Sigmoid colon (tissue), 6 donors: ENCODE measurements at regions not wholly inside any gene's neighbourhood (a gene's known extent, or its start where the extent isn't known, plus 50 kb on each side); places are given as distances from the start of the nearest gene placed in this dataset.

ENCODE experiments used
- DNase-seq: peaks from one replicate; pipeline ENCODE4 v3.0.0-alpha.2; 2019
- H3K27ac ChIP-seq, 4 donors: fragments of 200-600 bp; sonication (generic); one replicate each; pipeline ENCODE4 v1.5.1; 2016 to 2019; ENCODE audit warnings: mild to moderate bottlenecking in 1 of 4
- H3K27me3 ChIP-seq, 3 donors: fragments of 200-600 bp; sonication (generic); one replicate each; pipeline ENCODE4 v1.5.1; 2019; ENCODE audit warnings: mild to moderate bottlenecking in 1 of 3
- H3K36me3 ChIP-seq, 4 donors: fragments of 200-600 bp; sonication (generic); one replicate each; pipeline ENCODE4 v1.5.1; 2016 to 2019
- H3K4me1 ChIP-seq, 4 donors: fragments of 200-600 bp; sonication (generic); one replicate each; pipeline ENCODE4 v1.5.1; 2017 to 2019
- H3K4me3 ChIP-seq, 4 donors: fragments of 200-600 bp; sonication (generic); one replicate each; pipeline ENCODE4 v1.5.1; 2017 to 2019; ENCODE audit warnings: mild to moderate bottlenecking in 2 of 4, moderate library complexity in 1 of 4
- H3K9me3 ChIP-seq, 4 donors: fragments of 200-600 bp in 3 of 4; sonication (generic) in 3 of 4; one replicate each; pipeline versions ENCODE4 v1.5.1 to v1.6.1; 2013 to 2019
- CTCF ChIP-seq, 4 experiments: fragments of 450-650 bp in 3 of 4; fragments of 200-600 bp in 1 of 4; IDR thresholded peaks; one replicate each; pipeline ENCODE4 v1.5.1; 2016 to 2019; ENCODE audit warnings: antibody characterized with exemption in 4 of 4, mild to moderate bottlenecking in 3 of 4, moderate library complexity in 2 of 4
- EP300 ChIP-seq, 4 donors: sonication (generic); formaldehyde crosslinking; IDR thresholded peaks; one replicate each; pipeline ENCODE4 v1.6.1; 2017; ENCODE audit warnings: antibody characterized with exemption in 4 of 4
- POLR2A ChIP-seq, 2 donors: fragments of 450-650 bp; IDR thresholded peaks; one replicate each; pipeline ENCODE4 v1.6.1; 2016; ENCODE audit warnings: antibody characterized with exemption in 2 of 2, mild to moderate bottlenecking in 2 of 2, moderate library complexity in 2 of 2
- POLR2AphosphoS5 ChIP-seq, 4 donors: sonication (generic); formaldehyde crosslinking; IDR thresholded peaks; one replicate each; pipeline ENCODE4 v1.6.1; 2017; ENCODE audit warnings: antibody characterized with exemption in 4 of 4
- WGBS, 2 donors: extraction: QIAGEN DNeasy Blood & Tissue Kit; methylation state at CpG; one replicate each; pipeline ENCODE4 v1.1.7; 2013; 5-methylcytosine and 5-hydroxymethylcytosine counted together
- intact Hi-C: fragments of 100-400 bp; cut with DNase I; formaldehyde crosslinking; loops from one replicate; pipeline ENCODE4 v1.15.1; 2023
- donor health status: healthy with polysubstance abuse.
- donor health status: healthy.

DNA sequence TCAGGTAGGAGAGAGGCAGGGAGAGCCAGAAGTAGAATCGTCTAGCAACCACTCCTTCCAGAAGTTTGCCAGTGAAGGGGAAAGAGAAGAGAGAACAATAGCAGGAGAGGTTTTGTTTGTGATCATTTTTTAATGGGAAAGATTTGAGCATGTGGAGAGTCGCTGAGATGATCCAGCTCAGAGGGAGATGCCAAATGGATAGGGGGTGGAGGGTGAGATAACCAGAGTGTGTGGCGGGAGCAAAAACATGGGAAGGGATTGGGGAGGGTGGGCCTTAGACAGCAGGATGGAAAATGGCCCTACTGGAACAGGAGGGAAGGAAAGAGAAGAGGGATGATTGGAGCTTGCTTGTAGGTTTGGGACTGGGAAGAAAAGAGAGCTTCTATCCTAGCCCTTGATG, 269.8 kb downstream of the GLI2 start:
- H3K27me3 ChIP-seq = no peaks in the 10 kb centered on the region
- TF ChIP-seq POLR2AphosphoS5 (IDR thresholded peaks at IDR 0.05) (no peak), CTCF (IDR thresholded peaks at IDR 0.05) (no peak), EP300 (IDR thresholded peaks at IDR 0.05) (no peak), POLR2A (IDR thresholded peaks at IDR 0.05) (no peak)
- H3K36me3 ChIP-seq = no peaks in the 10 kb centered on the region
- 49 to 72% methylated on average over 3 of the region's 3 CpGs for WGBS, 2 donors
- no peak for DNase-seq
- H3K27ac ChIP-seq = no peak overlapping the region
- intact Hi-C loops = no loop called here
- no peak overlapping the region for H3K4me3 ChIP-seq
- no peaks in the 10 kb centered on the region for H3K4me1 ChIP-seq
- no peaks in the 10 kb centered on the region for H3K9me3 ChIP-seq

DNA sequence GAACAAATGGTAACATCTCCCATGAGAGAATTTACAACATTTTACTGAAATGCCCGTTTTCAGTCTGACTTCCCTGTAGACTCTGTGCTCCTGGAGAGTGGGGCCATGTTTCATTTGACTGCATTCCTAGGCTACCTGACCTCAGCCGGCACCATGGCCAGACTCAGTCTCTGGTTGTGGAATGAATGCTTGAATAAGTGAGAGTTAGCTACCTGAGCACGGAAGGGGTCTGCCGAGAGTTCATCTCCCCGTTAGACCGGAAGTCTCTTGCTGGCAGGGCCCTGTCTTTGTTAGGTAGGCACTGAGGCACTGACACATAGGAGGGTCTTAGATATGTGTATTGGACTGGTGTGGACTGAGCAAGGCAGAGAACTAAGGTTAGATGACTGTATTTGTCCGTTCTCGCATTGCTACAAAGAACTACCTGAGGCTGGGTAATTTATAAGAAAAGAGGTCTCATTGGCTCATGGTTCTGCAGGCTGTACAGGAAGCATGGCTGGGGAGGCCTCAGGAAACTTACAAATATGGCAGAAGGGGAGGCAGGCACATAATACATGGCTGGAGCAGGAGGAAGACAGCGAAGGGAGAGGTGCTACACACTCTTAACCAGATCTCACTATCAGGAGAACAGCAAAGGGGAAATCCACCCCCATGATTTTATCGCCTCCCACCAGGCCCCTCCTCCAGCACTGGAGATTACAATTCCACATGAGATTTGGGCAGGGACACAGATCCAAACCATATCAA, 271.2 kb downstream of the GLI2 start:
- no peaks in the 10 kb centered on the region for H3K36me3 ChIP-seq
- no peaks in the 10 kb centered on the region for H3K27me3 ChIP-seq
- intact Hi-C loops = no loop called here
- H3K4me3 ChIP-seq = no peak overlapping the region
- peaks cover 0 to 7% (median 0%) of the 10 kb centered on the region in 4 donors for H3K9me3 ChIP-seq
- TF ChIP-seq POLR2A (IDR thresholded peaks at IDR 0.05) = no peak
- TF ChIP-seq EP300 (IDR thresholded peaks at IDR 0.05) = no peak
- no peak overlapping the region for H3K27ac ChIP-seq
- DNase-seq = no peak
- H3K4me1 ChIP-seq = no peaks in the 10 kb centered on the region
- WGBS, 2 donors = 88 to 92% methylated on average over 10 of the region's 10 CpGs

GRCh38 chr2:121007490-121007853, 271.8 kb downstream of the GLI2 start:
- no peak overlapping the region for H3K27ac ChIP-seq
- WGBS, 2 donors = 94 to 95% methylated on average over 2 of the region's 2 CpGs
- H3K36me3 ChIP-seq = no peaks in the 10 kb centered on the region
- H3K9me3 ChIP-seq = peaks cover 0 to 7% (median 0%) of the 10 kb centered on the region in 4 donors
- no peaks in the 10 kb centered on the region for H3K27me3 ChIP-seq
- TF ChIP-seq POLR2A (IDR thresholded peaks at IDR 0.05) = no peak
- H3K4me3 ChIP-seq = no peak overlapping the region
- no peaks in the 10 kb centered on the region for H3K4me1 ChIP-seq
- DNase-seq = no peak
- intact Hi-C loops = no loop called here

DNA sequence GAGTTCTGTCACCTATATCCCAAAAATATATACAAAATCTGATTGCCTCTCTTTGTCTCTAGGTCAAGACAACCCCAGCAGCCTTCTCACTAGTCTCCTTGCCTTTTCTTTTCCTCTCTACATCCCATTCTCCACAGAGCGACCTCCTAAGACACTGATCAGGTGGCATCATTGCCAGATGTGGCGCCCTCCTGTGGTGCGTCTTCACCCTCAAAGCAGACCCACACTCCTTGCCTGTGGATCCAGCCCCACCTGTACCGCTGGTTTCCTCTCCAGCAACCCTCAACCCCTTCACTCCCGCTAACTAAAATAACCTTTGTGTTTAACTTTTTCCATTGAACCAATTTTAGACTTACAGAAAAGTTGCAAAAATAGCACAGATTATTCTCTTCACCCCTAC, 273.3 kb downstream of the GLI2 start:
- H3K27ac ChIP-seq = no peak overlapping the region
- WGBS, 2 donors = 86 to 95% methylated on average over 5 of the region's 5 CpGs
- DNase-seq = no peak
- no peaks in the 10 kb centered on the region for H3K36me3 ChIP-seq
- intact Hi-C loops = no loop called here
- no peak for TF ChIP-seq EP300 (IDR thresholded peaks at IDR 0.05)
- TF ChIP-seq POLR2A (IDR thresholded peaks at IDR 0.05) = no peak
- TF ChIP-seq POLR2AphosphoS5 (IDR thresholded peaks at IDR 0.05) = no peak
- no peak for TF ChIP-seq CTCF (IDR thresholded peaks at IDR 0.05)
- no peaks in the 10 kb centered on the region for H3K4me1 ChIP-seq
- peaks cover 0 to 7% (median 0%) of the 10 kb centered on the region in 4 donors for H3K9me3 ChIP-seq
- no peaks in the 10 kb centered on the region for H3K27me3 ChIP-seq
- no peak overlapping the region for H3K4me3 ChIP-seq

- H3K27me3 ChIP-seq = no peaks in the 10 kb centered on the region
- no peak overlapping the region for H3K27ac ChIP-seq
- no peaks in the 10 kb centered on the region for H3K4me1 ChIP-seq
- intact Hi-C loops = no loop called here
- no peak for DNase-seq
- peaks cover 0 to 7% (median 0%) of the 10 kb centered on the region in 4 donors for H3K9me3 ChIP-seq
- no peak overlapping the region for H3K4me3 ChIP-seq
- TF ChIP-seq POLR2A (IDR thresholded peaks at IDR 0.05) = no peak
- TF ChIP-seq CTCF (IDR thresholded peaks at IDR 0.05) = no peak
- TF ChIP-seq POLR2AphosphoS5 (IDR thresholded peaks at IDR 0.05) = no peak
- no peak for TF ChIP-seq EP300 (IDR thresholded peaks at IDR 0.05)
- H3K36me3 ChIP-seq = no peaks in the 10 kb centered on the region
Measured at GRCh38 chr2:121010998-121011397, 274.0 kb downstream of the TFCP2L1 start.

- Histone ChIP-seq H3K27ac (no peak overlapping the region), H3K4me3 (no peak overlapping the region), H3K4me1 (peaks cover 0 to 15% (median 8%) of the 10 kb centered on the region in 4 donors), H3K9me3 (peaks cover 0 to 7% (median 0%) of the 10 kb centered on the region in 4 donors), H3K27me3 (no peaks in the 10 kb centered on the region), H3K36me3 (no peaks in the 10 kb centered on the region)
- TF ChIP-seq POLR2AphosphoS5 (IDR thresholded peaks at IDR 0.05) (no peak), EP300 (IDR thresholded peaks at IDR 0.05) (no peak), POLR2A (IDR thresholded peaks at IDR 0.05) (no peak), CTCF (IDR thresholded peaks at IDR 0.05) (no peak)
- intact Hi-C loops = no loop called here
- no peak for DNase-seq
- WGBS, 2 donors = 93 to 94% methylated on average over 3 of the region's 3 CpGs
Measured at GRCh38 chr2:121014876-121015275, 270.1 kb downstream of the TFCP2L1 start.
